Stimulated activated CD8-positive, alpha-beta memory T cell treated with anti-CD3 and anti-CD28 coated beads, Interleukin-7, amount 100 ng/mL, for 4 hours (primary cell): ENCODE measurements at regions not wholly inside any gene's neighbourhood (a gene's known extent, or its start where the extent isn't known, plus 50 kb on each side); places are given as distances from the start of the nearest gene placed in this dataset.
"Not testable (repeated sequence)": the region's sequence is repeated elsewhere in the genome, so short reads cannot be mapped to it uniquely, and the experiment has no call there.

Experiments
- DNase-seq, 2 donors: peaks; one replicate each; pipeline ENCODE4 v3.0.0-alpha.2; 2020; ENCODE audit warnings: low read depth in 2 of 2

DNA sequence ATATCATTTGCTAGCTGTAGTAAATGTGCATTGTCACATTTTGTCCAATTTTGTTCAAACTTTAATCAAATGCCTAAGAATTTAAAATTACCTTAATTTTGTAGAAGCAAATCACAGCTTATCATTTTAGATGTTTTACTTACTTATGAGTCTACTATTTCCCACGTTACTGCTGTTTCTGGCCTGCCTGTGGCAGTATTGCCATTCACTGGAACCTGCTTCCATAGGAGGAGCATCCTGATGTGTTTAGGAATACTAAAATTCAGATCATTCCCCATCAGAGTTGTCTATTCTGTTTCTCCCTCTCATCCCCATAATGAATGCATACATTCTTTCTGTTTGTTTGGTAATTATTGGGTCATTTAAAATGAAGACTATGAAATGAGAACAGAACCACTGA lies 119.5 kb upstream of the SNRPN start:
- DNase-seq, result no peak

DNA sequence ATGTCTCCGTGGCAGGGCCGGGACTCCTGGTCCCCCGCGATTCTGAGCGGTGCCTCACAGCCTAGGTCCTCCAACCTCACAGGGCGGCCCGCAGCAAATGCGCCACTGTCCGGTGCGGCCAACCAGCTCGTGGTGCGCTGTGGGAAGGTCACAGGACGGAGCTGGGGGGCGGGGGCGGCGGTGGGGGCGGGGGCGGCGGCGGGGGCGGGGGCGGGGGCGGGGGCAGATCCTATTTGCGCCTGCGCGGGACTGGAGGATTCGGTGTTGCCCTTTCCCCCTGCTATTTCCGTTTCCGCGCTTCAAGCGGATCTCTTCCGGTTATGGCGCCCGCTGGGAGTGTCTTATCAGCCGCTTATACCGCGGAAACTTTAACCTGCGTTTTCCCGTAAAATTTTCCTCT lies 106.7 kb upstream of the SNRPN start:
- DNase-seq, result no peak

DNA sequence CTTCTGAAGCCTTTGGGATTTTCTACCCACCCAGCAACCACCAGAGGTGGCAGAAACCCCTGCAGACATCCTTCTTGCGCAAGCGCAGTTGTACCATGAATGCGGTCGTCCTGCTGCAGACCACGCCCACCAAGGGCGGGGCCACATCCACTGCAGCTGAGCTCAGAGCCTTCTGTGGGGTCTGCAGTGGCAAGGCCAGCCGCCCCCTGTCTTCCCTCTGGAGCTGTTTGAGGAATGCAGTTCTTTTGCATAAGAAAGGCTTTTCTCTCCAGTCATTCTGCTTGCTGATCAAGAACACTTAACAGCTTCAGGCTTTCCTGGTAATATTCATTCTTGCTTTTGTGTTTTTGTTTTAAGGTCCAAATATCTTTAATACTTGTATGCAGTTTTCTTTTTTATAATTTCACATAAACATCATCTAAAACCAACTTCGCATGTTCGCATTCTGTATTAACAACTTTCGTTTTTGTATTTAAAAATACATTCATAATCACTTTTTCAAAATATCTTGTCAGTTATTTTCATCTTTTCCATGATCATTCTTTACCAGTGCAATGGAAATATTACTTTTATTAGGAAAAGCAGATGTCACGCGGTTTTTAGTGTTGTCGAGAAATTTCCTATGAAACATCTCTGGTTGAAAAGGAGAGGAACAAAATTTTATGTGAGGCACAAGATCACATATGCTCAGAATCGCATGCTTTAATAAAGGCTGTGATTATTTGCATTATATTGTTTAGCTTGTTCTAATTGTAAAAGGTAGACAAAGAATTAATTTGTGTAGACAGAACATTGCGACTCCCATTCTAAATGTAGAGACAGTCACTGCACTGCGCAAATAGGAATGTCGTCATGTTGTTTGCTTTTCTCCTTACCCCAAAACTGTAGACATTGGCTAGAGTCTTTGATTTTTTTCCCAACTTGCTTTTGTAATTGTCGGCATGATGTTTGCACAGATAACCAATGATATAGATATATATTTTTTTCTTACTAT lies 98.1 kb upstream of the SNRPN start:
- DNase-seq, result no peak

DNA sequence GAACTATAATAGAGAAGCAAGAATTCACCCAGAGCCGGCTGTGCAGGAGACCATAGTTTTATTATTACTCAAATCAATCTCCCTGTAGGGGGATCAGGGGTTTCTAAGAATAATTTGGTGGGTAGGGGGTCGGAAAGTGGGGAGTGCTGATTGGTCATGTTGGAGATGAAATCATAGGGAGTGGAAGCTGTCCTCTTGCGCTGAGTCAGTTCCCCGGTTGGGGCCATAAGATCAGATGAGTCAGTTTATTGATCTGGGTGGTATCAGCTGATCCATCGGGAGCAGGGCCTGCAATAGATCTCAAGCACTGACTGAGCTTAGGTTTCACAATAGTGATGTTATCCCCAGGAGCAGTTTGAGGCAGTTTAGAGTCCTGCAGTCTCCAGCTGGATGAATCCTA lies 97.0 kb upstream of the SNRPN start:
- DNase-seq, result no peak

DNA sequence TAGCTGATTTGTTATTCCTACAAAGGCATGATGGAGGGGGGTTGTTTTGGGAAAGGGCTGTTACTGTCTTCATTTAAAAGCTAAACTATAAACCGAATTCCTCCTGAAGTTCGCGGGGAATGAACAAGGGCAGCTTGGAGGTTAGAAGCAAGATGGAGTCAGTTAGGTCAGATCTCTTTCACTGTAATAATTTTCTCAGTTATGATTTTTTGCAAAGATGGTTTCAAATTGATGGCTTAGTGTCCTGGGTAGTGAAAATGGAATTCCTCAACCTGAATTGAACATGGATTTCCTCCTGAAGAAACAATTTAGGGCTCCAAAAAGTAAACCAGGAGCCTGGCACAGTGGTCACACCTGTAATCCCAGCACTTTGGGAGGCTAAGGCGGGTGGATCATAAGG lies 96.6 kb upstream of the SNRPN start:
- not testable (repeated sequence) for DNase-seq

DNA sequence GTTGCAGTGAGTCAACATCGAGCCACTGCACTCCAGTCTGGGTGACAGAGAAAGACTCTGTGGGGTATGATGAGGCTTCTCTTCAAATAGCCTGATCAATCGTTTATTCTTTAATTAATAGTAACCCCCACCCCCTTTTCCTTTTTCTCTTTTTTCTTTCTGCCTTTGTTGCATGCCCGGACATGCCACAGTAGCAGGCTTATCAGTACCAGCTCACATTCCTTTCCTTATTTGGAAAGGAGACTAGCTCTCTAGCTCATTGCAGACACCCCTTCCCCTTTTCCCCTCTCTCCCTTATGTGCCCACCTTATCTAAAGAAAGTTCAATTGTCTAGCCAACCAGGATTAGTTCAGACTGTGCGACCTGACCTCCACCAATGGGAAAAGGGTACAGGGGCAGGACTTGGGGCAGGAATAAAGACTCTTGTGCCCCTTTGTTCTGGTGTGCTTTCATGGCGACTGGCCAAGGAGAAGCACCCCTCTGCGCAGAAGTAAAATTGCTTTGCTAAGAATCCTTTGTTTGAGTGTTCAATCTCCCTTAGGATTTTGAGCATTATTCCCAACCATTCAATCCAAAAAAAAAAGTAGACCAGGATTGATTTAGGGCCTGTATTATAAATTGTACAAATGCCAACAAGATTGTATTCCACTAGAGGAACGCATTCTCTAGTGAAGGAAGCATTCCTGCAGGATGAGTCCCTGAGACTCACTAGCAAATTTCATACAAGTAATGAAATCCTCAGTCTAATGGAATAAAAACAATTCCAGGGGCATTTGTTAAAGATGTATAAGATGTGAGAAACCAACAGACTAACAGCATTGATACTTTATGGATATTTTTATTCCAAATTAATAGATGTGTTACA lies 95.8 kb upstream of the SNRPN start:
- no peak for DNase-seq

DNA sequence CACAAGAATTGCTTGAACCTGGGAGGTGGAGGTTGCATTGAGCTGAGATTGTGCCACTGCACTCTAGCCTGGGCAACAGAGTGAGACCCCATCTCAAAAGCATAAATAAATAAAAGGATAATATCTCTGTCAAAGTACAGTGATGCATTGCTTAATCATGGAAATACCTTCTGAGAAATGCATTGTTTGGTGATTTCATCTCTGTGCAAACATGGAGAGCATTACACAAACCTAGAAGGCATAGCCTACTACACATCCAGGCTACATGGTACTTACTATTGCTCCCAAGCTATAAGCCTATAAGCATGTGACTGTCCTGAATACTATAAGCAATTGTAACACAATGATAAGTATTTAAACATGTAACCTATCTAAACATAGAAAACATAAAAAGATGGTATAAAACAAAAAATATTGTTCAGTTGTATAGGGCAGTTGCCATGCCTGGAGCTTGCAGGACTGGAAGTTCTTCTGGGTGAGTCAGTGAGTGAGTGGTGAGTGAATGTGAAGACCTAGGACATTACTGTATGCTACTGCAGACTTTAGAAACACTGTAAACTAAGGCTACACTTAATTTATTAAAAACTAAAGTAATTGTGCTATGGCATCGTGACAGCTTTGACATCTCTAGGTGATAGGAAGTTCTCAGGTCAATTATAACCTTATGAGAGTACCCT lies 93.6 kb upstream of the SNRPN start:
- no peak for DNase-seq

DNA sequence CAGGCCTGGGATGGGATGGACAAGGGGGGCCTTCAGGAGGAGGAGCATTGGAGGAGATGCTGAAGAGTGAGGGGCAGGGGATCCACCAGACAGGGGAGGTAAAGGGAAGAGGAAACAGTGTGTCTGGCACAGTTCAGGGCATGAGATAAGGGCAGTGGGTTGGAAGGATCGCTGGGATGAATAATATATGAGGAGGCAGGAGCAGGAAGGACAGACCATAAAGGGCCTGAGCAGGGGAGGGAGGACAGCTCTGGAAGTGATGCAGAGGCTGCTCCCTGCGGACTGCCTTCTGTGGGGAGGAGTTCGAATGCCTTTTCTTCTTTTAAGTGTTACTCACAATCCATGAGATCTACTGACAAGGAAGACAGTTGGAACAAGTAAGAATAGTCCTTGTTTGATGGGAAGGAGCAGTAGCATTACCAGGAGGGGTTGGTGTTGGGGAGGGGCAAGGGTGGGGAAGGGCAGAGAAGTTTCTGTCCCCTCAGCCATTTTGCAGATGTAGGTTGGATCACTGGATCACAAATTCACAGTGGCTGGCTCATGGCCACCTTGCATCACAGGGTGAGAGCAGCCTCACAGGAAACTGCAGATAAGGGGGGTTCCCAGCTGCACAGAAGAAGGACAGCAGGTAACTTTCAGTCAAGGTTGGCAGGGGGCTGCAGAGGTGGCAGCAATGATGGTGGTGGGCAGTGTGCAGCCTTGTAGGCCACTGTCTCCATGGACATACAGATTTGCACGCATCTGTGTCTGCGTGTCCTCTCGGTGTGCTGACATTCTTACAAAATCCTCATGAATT lies 91.9 kb upstream of the SNRPN start:
- DNase-seq, result no peak

DNA sequence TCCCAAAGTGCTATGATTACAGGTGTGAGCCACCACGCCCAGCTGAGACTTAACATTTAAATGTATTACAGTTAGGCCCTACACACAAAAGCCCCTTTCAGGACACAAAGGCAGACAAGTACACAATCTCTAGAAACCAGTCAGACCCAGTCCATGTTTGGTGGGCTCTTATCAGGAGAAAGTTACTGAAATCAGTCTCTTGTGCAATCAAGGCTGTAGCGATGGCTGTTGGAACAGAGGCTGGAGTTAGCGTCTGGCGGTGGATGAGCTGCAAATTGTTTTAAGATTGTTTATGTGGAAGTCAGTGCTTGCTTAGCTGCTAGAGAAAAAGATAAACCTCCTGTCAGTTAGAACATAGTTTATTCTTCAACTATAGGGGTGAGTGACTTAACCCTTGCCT lies 89.5 kb upstream of the SNRPN start:
- DNase-seq, result no peak

DNA sequence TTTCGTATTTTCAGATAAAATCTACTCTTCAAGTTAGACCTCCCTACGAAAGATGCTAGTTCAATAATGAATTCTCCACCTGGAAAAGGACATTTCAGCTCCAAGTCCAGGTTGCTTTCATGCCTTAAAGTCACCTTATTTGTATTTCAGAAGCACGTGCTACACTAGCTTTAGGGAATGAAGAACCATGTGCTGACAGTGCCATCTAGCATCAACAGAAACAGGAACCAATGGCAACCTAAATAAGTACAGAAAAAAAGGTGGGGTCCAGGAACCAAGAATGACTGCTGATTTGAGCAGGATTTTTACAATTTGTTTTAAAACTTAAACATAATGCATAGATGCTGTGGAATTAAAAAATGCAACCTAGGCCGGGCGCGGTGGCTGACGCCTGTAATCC lies 77.6 kb upstream of the SNRPN start:
- no peak for DNase-seq

DNA sequence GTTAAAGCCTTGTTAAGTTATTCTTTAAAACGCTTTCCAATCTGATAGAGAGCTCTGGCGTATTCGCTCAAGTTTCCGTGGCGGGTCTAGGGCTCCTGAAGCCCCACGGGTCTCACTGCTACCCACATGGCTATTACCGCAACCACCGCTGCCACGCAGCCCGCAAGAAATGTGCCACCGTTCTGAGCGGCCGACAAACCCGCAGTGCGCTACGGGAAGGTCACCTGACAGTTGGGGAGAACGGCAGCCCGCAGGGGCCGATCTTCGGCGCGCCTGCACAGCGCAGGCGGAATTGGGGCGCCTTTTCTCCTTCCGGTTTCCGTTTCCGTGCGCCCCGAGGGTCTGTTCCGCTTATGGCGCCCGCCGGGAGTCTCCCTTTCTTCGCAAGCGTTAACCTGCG lies 76.6 kb upstream of the SNRPN start:
- no peak for DNase-seq

DNA sequence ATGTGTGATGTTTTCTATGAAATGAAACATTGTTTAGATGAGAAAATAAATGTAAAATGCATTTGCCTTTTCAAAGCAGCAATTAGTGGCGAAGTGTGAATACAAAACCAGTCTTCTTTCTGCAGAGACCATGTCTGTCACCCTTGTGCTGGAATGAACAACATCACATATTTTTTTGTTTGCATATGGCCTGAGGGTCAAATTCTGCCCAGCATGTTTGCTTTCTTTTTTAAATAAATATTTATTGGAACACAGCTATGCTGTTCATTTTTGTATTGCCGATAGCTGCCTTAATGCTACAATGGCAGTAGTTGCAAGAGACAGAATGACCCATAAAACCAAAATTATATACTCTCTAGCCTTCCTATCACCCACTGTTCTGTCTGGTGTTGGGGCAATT lies 75.3 kb upstream of the SNRPN start:
- DNase-seq, result no peak

DNA sequence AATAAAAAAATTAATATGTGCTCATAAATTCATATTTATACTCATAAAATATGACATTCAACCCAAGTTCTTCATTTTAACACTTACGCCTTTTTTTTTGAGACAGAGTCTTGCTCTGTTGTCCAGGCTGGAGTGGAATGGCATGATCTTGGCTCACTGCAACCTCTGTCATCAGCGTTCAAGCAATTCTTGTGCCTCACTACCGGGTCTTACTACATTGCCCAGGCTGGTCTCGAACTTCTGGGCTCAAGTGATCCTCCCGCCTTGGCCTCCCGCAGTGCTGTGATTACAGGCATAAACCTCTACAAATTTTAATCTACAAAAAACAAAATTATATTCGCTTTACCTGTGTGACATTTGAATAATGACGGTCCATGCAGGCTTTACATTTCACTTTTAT lies 74.1 kb upstream of the SNRPN start:
- DNase-seq, result no peak

DNA sequence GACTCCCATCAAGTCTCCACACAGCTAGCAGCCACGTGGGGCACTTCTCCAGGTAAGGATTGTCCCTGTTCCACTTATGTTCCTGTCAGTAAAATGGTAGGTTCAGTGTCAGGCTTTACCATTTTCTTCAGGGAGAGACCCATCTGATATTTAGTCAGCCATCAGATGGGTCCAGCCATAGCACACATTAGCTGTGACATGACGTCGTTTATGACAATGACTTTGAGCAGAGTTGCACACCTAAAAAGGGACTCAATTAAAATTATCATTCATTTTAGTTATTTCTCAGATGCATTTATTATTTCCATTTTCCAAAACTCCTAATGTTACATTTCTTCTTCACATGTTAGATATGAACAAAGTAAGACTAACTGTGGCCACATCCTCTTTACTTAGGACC lies 68.2 kb upstream of the SNRPN start:
- DNase-seq, result no peak

DNA sequence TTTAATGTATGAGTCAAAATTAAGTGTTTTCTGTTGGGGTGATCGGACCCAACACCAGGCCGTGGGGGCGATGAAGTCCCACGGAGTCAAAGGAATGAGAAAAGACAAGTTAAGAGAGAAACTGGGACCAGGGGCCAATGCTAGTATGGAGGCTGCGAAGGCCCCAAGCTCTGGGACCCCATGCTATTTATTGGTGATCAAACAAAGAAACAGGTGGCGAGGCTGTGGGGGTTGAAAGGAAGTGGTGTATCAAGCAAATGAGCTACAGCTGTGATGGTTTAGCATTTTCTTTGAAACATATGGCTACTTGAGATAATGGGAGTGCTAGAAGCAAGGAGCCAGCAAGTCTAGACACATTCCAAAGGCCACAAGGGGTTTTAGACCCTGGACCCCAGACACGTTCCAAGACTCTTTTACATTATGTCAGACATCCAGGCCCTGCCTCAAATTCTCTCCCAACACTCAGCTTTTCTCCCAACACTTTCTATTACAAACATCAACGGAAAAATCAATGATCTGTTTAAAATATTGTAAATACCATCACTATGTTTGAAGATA lies 56.0 kb upstream of the SNRPN start:
- DNase-seq, result no peak

DNA sequence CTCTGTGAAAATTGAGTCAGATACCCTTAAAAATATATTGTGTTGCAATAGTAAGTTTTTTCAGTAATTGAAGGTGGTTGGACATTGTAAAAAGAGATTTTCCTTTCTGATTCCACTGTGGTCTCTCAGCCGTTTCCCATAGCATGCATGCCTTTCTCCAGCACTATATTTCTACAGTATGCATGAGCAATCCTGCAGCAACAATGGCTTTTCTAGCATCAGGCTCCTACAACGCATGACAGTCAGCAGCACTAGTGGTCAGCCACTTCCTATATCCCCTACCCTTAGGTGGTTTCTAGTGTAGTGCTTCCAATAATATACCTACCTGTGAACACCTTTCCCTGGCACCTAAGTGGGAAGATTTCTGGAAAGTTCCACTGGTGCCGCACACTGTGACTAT lies 55.4 kb upstream of the SNRPN start:
- no peak for DNase-seq

DNA sequence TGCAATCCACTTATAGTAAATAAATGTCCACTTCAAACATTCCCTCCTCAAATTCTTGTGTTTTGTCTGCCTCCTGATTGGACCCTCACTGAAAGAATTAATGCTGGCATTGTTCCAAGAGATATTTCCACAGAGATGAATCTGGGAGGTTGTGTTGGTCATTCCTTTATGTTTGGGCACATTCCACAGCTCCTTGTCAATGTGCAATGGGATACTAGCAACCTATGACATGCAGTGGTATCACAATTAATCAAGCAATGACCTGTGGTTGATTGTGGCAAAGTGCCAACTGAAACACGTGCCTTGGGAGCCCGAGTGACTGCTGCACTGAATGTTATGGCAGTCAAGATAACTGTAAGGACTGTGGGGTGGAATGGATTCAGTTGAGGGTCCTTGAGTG lies 55.0 kb upstream of the SNRPN start:
- no peak for DNase-seq

DNA sequence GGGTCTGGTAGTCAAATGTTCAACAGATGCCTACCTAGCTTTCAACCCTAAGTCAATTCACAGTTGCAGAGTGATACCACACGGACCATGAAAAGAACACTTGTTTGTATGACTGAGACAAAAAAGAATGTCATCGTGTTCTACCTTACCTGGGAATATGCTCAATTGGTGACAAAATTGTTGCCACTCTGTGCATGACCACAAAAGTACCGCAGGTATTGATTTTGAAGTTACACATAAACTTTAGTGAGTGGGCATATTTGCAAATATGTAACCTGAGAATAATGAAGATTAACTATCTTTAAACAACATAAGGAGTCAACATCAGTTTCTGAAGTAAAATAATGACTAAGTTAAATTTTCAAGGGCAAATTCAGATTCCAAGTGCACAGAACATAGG lies 53.4 kb upstream of the SNRPN start:
- no peak for DNase-seq
